PC-3 (cell line): ENCODE measurements at regions not wholly inside any gene's neighbourhood (a gene's known extent, or its start where the extent isn't known, plus 50 kb on each side); places are given as distances from the start of the nearest gene placed in this dataset.

Experiments used
- ATAC-seq: fragments of 200-7000 bp; cut with Tn5 transposase; 2 replicates; pipeline ENCODE4 v1.9.1; 2020; ENCODE audit warnings: mild to moderate bottlenecking, moderate library complexity
- BruUV-seq: library from RNA; stranded (reverse); fragments of 400-500 nt; replicated peaks from 2 replicates; lab custom pipeline; 2021; lab: Mats Ljungman, UMichigan
- CTCF ChIA-PET: fragments of 300-600 bp; sonication (Branson Sonifier 250); formaldehyde crosslinking; loops from one replicate; lab custom pipeline; 2022; ENCODE audit warnings: antibody characterized with exemption; lab: Charles Lee
- POLR2A ChIA-PET: fragments of 300-600 bp; sonication (Branson Sonifier 250); formaldehyde crosslinking; loops from one replicate; lab custom pipeline; 2022; ENCODE audit warnings: antibody characterized with exemption; ENCODE audit not compliant: unreplicated experiment; lab: Charles Lee
- DNase-seq: peaks from one replicate; pipeline ENCODE4 v3.0.0-alpha.2; 2015
- H2AFZ ChIP-seq: fragments of 300-600 bp; sonication (generic); 2 replicates; pipeline ENCODE4 v1.6.0; 2016; ENCODE audit warnings: antibody characterized with exemption, low read length
- H3F3A ChIP-seq: fragments of 300-600 bp; sonication (generic); one replicate; pipeline ENCODE4 v1.6.0; 2017; ENCODE audit warnings: antibody characterized with exemption, low read length, control low read depth, mild to moderate bottlenecking; ENCODE audit not compliant: unreplicated experiment
- H3K27ac ChIP-seq: fragments of 300-600 bp; sonication (generic); 2 replicates; pipeline ENCODE4 v1.5.1; 2016; ENCODE audit warnings: mild to moderate bottlenecking, low read length
- H3K27me3 ChIP-seq: fragments of 300-600 bp; sonication (generic); 2 replicates; pipeline ENCODE4 v1.6.1; 2016; ENCODE audit warnings: low read length, mixed read lengths
- H3K36me3 ChIP-seq: fragments of 300-600 bp; sonication (generic); 2 replicates; pipeline ENCODE4 v1.6.1; 2016; ENCODE audit warnings: low read depth, mixed run types, low read length, mixed read lengths
- H3K4me1 ChIP-seq: fragments of 300-600 bp; sonication (generic); 2 replicates; pipeline ENCODE4 v1.5.1; 2016; ENCODE audit warnings: low read length; ENCODE audit not compliant: insufficient read depth
- H3K4me2 ChIP-seq: fragments of 300-600 bp; sonication (generic); 2 replicates; pipeline ENCODE4 v1.6.0; 2016; ENCODE audit warnings: low read length
- H3K4me3 ChIP-seq: fragments of 300-600 bp; sonication (generic); 2 replicates; pipeline ENCODE4 v1.5.1; 2016; ENCODE audit warnings: mild to moderate bottlenecking, low read length, mixed read lengths
- H3K79me2 ChIP-seq: fragments of 300-600 bp; sonication (generic); 2 replicates; pipeline ENCODE4 v1.6.1; 2017; ENCODE audit warnings: low read length, mixed read lengths
- H3K9ac ChIP-seq: fragments of 300-600 bp; sonication (generic); 2 replicates; pipeline ENCODE4 v1.6.0; 2016; ENCODE audit warnings: mild to moderate bottlenecking, low read length
- H3K9me2 ChIP-seq: fragments of 300-600 bp; sonication (generic); replicated peaks from 2 replicates; pipeline ENCODE4 v1.6.1; 2016; ENCODE audit warnings: mixed run types, low read length, mixed read lengths
- H3K9me3 ChIP-seq: fragments of 300-600 bp; sonication (generic); 2 replicates; pipeline ENCODE4 v1.6.1; 2016; ENCODE audit warnings: low read length, mixed read lengths
- H4K20me1 ChIP-seq: fragments of 300-600 bp; sonication (generic); 2 replicates; pipeline ENCODE4 v1.6.1; 2016; ENCODE audit warnings: low read length, mixed read lengths
- CTCF ChIP-seq: fragments of 300-600 bp; sonication (generic); conservative IDR thresholded peaks from 2 replicates; pipeline ENCODE4 v1.5.1; 2017; ENCODE audit warnings: antibody characterized with exemption, low read depth, mild to moderate bottlenecking, low read length
- EZH2 ChIP-seq: fragments of 300-600 bp; sonication (generic); IDR thresholded peaks from one replicate; pipeline ENCODE4 v1.6.1; 2017; ENCODE audit warnings: antibody characterized with exemption, mild to moderate bottlenecking, low read length; ENCODE audit not compliant: unreplicated experiment
- EZH2phosphoT487 ChIP-seq: fragments of 300-600 bp; sonication (generic); IDR thresholded peaks from 2 replicates; pipeline ENCODE4 v1.6.1; 2018; ENCODE audit warnings: mild to moderate bottlenecking, antibody characterized with exemption, low read length, borderline replicate concordance
- intact Hi-C: fragments of 100-400 bp; cut with micrococcal nuclease; formaldehyde crosslinking; loops from 2 replicates; pipeline ENCODE4 v1.9.0; 2023

GRCh38 chr15:93438310-93438709, 349.3 kb upstream of the RGMA start:
- no peak for ATAC-seq
- POLR2A ChIA-PET: no interaction called here
- Histone ChIP-seq H3K4me3 (no peak overlapping the region), H3K9me3 (0 out of 2 replicates have a peak, but pooled peaks cover 3% of the 10 kb centered on the region), H3K9me2 (no peaks in the 10 kb centered on the region), H3K27ac (no peak overlapping the region), H3K36me3 (no peaks in the 10 kb centered on the region), H3K9ac (no peak overlapping the region), H3K4me1 (no peaks in the 10 kb centered on the region), H2AFZ (no peak overlapping the region), H4K20me1 (no peaks in the 10 kb centered on the region), H3K27me3 (no peaks in the 10 kb centered on the region), H3K4me2 (no peak overlapping the region), H3F3A (no peaks in the 10 kb centered on the region), H3K79me2 (no peaks in the 10 kb centered on the region)
- no peak for TF ChIP-seq EZH2phosphoT487
- no peak for TF ChIP-seq EZH2
- TF ChIP-seq CTCF: no peak
- intact Hi-C loops: no loop called here
- no TSS peak for BruUV-seq
- no peak for DNase-seq
- CTCF ChIA-PET: no interaction called here

GRCh38 chr15:93432474-93432873, 343.5 kb upstream of the RGMA start:
- no peak overlapping the region for H3K4me3 ChIP-seq
- no TSS peak for BruUV-seq
- no peak overlapping the region for H3K9ac ChIP-seq
- no peaks in the 10 kb centered on the region for H3K9me2 ChIP-seq
- H3K36me3 ChIP-seq: no peaks in the 10 kb centered on the region
- ChIA-PET POLR2A (no interaction called here), CTCF (no interaction called here)
- no peaks in the 10 kb centered on the region for H3F3A ChIP-seq
- TF ChIP-seq CTCF (no peak), EZH2 (no peak), EZH2phosphoT487 (no peak)
- no peaks in the 10 kb centered on the region for H3K79me2 ChIP-seq
- no peaks in the 10 kb centered on the region for H3K9me3 ChIP-seq
- H4K20me1 ChIP-seq: no peaks in the 10 kb centered on the region
- no peak overlapping the region for H3K27ac ChIP-seq
- H3K27me3 ChIP-seq: no peaks in the 10 kb centered on the region
- H3K4me1 ChIP-seq: no peaks in the 10 kb centered on the region
- ATAC-seq (no peak), DNase-seq (no peak)
- H2AFZ ChIP-seq: no peak overlapping the region
- intact Hi-C loops: no loop called here
- no peak overlapping the region for H3K4me2 ChIP-seq

GRCh38 chr15:93428807-93429351, 339.9 kb upstream of the RGMA start:
- Histone ChIP-seq H3K27ac (no peak overlapping the region), H3K9me3 (no peaks in the 10 kb centered on the region), H3K36me3 (no peaks in the 10 kb centered on the region), H3K4me3 (no peak overlapping the region), H3K27me3 (no peaks in the 10 kb centered on the region), H3K4me1 (no peaks in the 10 kb centered on the region), H3K4me2 (no peak overlapping the region), H3K9me2 (no peaks in the 10 kb centered on the region), H3F3A (no peaks in the 10 kb centered on the region), H3K79me2 (no peaks in the 10 kb centered on the region), H4K20me1 (no peaks in the 10 kb centered on the region), H2AFZ (no peak overlapping the region), H3K9ac (no peak overlapping the region)
- BruUV-seq: no TSS peak
- ATAC-seq (no peak), DNase-seq (no peak)
- ChIA-PET POLR2A (no interaction called here), CTCF (no interaction called here)
- intact Hi-C loops: no loop called here
- TF ChIP-seq EZH2phosphoT487 (no peak), EZH2 (no peak), CTCF (no peak)
